Left renal cortex interstitium (tissue), 4 donors: ENCODE measurements at regions not wholly inside any gene's neighbourhood (a gene's known extent, or its start where the extent isn't known, plus 50 kb on each side); places are given as distances from the start of the nearest gene placed in this dataset.
"Not testable (repeated sequence)": the region's sequence is repeated elsewhere in the genome, so short reads cannot be mapped to it uniquely, and the experiment has no call there.

Experiments used
- DNase-seq, 4 donors: peaks; one replicate each; pipeline ENCODE4 v3.0.0-alpha.2; 2013; ENCODE audit warnings: low read depth in 4 of 4, low spot score in 2 of 4, missing footprints in 1 of 4

GRCh38 chr3:20573175-20573574 is 387.2 kb upstream of the SGO1 start:
- DNase-seq, result no peak

DNA sequence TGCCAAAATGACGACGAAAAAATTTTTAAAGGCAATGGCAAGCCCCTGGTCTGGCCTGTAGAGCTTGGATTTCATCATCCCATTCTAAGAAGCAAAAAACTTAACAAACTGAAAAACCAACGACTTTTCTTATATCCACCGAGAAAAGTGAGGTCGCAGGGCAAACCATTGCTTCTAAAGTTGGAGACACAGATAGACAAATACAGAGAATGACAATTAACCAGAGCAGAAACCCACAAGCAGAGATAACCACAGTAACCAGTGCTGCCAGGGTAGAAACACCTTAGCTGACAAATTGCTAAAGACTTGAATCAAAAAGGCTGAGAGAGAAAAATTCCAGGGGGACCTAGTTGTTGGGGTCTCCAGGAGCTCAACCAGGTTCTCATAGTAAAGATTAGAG is 386.5 kb upstream of the SGO1 start:
- DNase-seq, result no peak

GRCh38 chr3:20569310-20569709 is 383.3 kb upstream of the SGO1 start:
- no peak for DNase-seq

- DNase-seq, result no peak
Observed at GRCh38 chr3:20564966-20565365, 379.0 kb upstream of the SGO1 start.

GRCh38 chr3:20563985-20564384 is 378.0 kb upstream of the SGO1 start:
- DNase-seq, result no peak

GRCh38 chr3:20563251-20563650 is 377.2 kb upstream of the SGO1 start:
- no peak for DNase-seq

DNA sequence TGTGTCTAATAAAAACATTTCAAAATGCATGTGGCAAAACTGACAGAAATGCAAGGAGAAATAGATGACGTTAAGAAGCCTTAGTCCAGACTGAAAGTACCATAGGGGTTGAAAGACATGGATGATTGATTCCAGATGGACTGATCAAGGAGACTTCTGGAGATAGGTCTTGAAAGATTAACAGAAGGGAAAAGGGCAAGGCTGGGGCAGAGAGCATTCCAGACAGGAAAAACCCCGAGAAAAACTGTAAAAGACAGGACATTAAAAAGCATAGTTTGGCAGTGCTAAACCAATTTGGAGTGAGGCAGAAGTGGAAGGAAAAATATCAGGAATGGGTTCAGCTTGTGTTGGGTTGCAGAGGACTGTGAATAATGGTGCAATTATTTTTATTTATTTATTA is 375.2 kb upstream of the SGO1 start:
- no peak for DNase-seq

DNA sequence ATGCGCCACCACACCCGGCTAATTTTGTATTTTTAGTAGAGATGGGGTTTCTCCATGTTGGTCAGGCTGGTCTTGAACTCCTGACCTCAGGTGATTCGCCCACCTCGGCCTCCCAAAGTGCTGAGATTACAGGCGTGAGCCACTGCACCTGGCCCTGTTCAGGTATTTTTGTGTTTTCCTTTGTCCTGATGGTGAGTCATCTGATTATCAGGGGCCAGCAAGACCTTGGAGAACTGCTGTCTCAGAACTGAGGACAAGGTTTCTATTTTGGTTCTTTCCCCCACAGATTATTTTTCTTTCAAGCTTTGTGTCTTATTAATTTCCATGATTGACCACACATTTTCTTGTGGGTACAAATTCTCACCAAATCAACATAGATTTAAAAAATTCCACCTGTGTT is 374.4 kb upstream of the SGO1 start:
- DNase-seq, result not testable (repeated sequence)

GRCh38 chr3:20558161-20558560 is 372.2 kb upstream of the SGO1 start:
- no peak for DNase-seq

DNA sequence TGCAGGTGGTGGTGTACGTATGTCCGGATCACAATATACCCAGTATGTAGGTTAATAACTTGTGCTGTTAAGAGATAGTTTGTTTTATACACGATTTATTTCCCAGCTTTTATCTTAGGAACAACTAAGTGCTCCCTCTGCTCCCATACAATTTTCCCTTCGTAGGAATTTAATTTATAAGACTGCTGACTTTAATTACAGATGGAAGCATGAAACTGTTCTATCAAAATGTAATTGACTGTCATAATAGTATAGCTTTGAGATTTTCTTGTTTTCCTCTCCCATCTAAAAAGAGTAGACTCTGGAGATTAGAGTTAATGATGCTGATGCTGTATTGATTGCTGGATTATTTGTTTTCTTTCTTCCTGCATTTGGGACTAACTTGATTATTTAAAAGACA is 370.7 kb upstream of the SGO1 start:
- no peak for DNase-seq

DNA sequence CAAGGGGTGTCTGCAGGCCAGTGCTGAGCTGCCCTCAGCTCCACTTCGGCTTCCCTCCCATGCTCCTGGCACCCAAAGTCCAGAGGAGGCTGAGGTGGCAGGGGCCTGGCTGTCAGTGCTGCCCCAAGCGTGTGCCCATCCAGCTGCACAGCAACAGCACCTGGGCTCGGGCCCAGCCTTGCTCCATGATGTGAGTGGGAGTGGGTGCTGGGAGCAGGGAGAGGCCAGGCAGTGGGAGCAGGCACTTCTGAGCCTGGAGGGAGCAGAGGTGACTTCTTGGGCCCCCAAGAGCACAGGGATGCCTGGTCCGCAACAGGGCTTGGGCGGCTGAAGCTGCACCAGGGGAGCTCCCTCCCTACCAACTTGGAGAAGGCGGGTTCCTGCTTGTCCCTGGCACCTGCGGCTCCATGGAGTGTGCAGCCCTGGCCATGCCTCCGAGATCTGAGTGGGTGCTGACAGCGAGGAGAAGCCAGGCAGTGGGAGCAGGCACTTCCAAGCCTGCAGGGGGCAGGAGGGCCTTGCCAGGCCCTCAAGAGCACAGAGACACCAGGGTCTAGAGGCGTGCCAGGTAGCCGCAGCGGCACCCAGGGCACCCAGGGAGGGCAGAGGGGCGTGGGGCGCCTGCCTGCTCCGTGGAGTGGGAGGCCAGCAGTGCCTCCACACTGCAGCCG is 366.7 kb upstream of the SGO1 start:
- DNase-seq, result no peak

DNA sequence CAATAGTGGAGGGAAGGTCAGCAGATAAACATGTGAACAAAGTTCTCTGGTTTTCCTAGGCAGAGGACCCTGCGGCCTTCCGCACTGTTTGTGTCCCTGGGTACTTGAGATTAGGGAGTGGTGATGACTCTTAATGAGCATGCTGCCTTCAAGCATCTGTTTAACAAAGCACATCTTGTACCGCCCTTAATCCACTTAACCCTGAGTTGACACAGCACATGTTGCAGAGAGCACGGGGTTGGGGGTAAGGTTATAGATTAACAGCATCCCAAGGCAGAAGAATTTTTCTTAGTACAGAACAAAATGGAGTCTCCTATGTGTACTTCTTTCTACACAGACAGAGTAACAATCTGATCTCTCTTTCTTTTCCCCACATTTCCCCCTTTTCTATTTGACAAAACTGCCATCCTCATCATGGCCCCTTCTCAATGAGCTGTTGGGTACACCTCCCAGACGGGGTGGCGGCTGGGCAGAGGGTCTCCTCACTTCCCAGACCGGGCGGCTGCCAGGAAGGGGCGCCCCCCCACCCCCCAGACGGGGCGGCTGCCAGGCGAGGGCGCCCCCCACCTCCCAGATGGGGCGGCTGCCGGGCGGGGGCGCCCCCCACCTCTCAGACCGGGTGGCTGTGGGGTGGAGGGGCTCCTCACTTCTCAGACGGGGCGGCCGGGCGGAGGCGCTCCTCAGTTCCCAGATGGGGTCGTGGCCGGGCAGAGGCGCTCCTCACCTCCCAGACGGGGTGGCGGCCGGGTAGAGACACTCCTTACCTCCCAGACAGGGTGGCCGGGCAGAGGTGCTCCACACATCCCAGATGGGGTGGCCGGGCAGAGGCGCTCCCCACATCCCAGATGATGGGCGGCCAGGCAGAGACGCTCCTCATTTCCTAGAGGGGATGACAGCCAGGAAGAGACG is 361.6 kb upstream of the SGO1 start:
- DNase-seq, result not testable (repeated sequence)

DNA sequence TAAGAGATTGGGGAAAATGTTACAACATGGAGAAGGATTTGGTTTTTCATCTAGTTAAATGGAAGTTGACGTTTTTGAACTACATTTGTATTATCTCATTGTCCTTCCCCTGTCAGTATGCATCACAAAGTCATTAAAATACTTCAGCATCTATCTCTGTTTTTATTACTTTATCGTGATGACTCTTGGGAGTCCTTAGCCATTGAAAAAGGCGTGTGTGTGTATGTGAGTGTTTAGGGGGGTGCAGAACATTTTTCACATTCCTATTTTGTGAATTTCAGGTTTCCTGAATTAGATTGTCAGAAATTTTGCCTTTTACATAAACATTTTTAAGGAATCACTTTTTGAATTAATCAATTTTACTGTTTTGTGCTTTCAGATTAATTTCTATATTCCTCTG is 360.6 kb upstream of the SGO1 start:
- no peak for DNase-seq

GRCh38 chr3:20543535-20544226 is 357.7 kb upstream of the SGO1 start:
- DNase-seq, result no peak

- DNase-seq, result no peak
Observed at GRCh38 chr3:20540066-20540465, 354.1 kb upstream of the SGO1 start.

DNA sequence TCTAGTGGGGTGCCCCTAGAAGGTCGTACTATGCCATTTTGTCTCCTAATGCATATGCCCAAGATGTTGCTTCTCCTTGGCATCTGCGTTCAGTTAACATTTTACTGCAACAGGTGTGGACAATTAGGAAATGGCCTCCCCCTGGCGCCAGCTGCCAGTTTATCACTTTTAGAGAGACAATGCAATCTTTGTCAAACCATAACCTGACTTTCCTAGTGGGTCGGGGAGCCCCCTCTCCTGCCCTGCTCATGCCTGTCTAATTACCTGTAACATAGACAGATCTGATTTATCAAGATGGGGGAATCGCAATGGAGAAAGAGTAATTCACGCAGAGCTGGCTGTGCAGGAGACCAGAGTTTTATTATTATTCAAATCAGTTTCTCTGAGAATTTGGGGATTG is 353.7 kb upstream of the SGO1 start:
- DNase-seq, result no peak

GRCh38 chr3:20537234-20537633 is 351.2 kb upstream of the SGO1 start:
- no peak for DNase-seq

GRCh38 chr3:20529911-20530310 is 343.9 kb upstream of the SGO1 start:
- no peak for DNase-seq

DNA sequence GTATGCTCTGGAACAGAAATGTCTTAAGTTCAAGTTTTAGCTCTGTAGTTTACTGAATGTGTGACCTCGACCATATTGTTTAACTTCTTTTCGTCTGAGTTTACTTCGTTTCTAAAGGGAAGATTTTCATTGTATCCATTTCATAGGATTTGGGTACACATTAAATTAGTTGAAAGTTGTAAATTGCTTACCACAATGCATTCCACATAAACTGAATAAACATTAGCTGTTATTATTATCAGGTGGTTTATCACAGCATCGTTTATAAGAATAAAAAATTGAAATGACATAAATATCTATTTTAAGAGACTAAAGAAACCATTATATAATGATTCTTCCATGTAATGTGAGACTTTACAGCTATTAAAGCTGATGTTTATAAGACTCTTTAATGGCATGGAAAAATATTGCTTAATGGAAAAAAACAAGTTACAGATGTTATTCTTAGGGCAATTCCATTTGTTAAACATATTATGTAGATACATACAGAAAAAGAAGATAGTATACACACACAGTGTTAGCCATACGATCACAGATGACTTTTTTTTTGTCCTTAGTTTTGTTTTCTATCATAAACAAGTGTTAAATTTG is 342.3 kb upstream of the SGO1 start:
- DNase-seq, result no peak

DNA sequence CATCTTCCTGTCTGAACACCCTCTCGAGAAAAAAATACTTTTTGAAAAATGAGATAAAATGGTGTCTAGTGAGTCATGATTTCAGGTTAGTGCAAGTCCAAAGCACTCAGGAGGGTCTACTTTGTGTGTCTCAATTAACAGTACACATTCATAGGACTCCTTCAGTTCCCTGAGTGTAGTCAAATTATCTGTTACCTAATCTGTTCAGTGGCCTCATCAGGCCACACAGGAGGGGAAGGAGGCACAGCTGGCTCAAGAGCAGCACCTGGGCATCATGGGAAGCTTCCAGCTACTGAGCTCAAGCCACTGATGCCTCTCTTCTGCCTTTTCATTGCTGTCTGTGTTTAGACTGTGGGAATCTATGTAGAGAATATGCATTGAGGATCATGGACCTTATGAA is 341.4 kb upstream of the SGO1 start:
- no peak for DNase-seq

- DNase-seq, result no peak
Observed at GRCh38 chr3:20524328-20524727, 338.3 kb upstream of the SGO1 start.
